ENCODE measurements at regions not wholly inside any gene's neighbourhood (a gene's known extent, or its start where the extent isn't known, plus 50 kb on each side); places are given as distances from the start of the nearest gene placed in this dataset.
"Not testable (repeated sequence)": the region's sequence is repeated elsewhere in the genome, so short reads cannot be mapped to it uniquely, and the experiment has no call there.

GRCh38 chr2:220588148-220588547 lies 960.7 kb downstream of the SLC4A3 start:
- no peak for TF ChIP-seq CTCF (IDR thresholded peaks at IDR 0.05; ENCODE audit: low read depth, low read length, missing control alignments)
- DNase-seq, result no peak
- Histone ChIP-seq H3K27me3 (replicated peaks) (no peaks in the 10 kb centered on the region), H3K27ac (no peak overlapping the region), H3K4me3 (ENCODE audit: low read depth, low read length) (no peak overlapping the region), H3K36me3 (replicated peaks) (no peaks in the 10 kb centered on the region)
- in situ Hi-C loops (cut with HindIII; ENCODE audit: low pct_ligation_motif_present, low sequenced_read_pairs), result no loop called here

GRCh38 chr2:220590476-220590875 lies 963.0 kb downstream of the SLC4A3 start:
- H3K36me3 ChIP-seq (replicated peaks), result no peaks in the 10 kb centered on the region
- DNase-seq, result no peak
- H3K27ac ChIP-seq, result no peak overlapping the region
- TF ChIP-seq CTCF (IDR thresholded peaks at IDR 0.05; ENCODE audit: low read depth, low read length, missing control alignments), result no peak
- no peak overlapping the region for H3K4me3 ChIP-seq (ENCODE audit: low read depth, low read length)
- in situ Hi-C loops (cut with HindIII; ENCODE audit: low pct_ligation_motif_present, low sequenced_read_pairs), result no loop called here
- no peaks in the 10 kb centered on the region for H3K27me3 ChIP-seq (replicated peaks)

GRCh38 chr2:220593526-220593925 lies 966.1 kb downstream of the SLC4A3 start:
- no peak for DNase-seq
- no peaks in the 10 kb centered on the region for H3K36me3 ChIP-seq (replicated peaks)
- H3K27ac ChIP-seq, result no peak overlapping the region
- H3K27me3 ChIP-seq (replicated peaks), result no peaks in the 10 kb centered on the region
- TF ChIP-seq CTCF (IDR thresholded peaks at IDR 0.05; ENCODE audit: low read depth, low read length, missing control alignments), result no peak
- H3K4me3 ChIP-seq (ENCODE audit: low read depth, low read length), result no peak overlapping the region
- in situ Hi-C loops (cut with HindIII; ENCODE audit: low pct_ligation_motif_present, low sequenced_read_pairs), result no loop called here

GRCh38 chr2:220601674-220602073 lies 970.4 kb downstream of the EPHA4 start:
- in situ Hi-C loops (cut with HindIII; ENCODE audit: low pct_ligation_motif_present, low sequenced_read_pairs), result no loop called here
- Histone ChIP-seq H3K27ac (no peak overlapping the region), H3K36me3 (replicated peaks) (no peaks in the 10 kb centered on the region), H3K27me3 (replicated peaks) (no peaks in the 10 kb centered on the region), H3K4me3 (ENCODE audit: low read depth, low read length) (no peak overlapping the region)
- TF ChIP-seq CTCF (IDR thresholded peaks at IDR 0.05; ENCODE audit: low read depth, low read length, missing control alignments), result no peak
- DNase-seq, result no peak

GRCh38 chr2:220613004-220613403 lies 959.1 kb downstream of the EPHA4 start:
- H3K36me3 ChIP-seq (replicated peaks); H3K4me3 ChIP-seq (ENCODE audit: low read depth, low read length); in situ Hi-C loops (cut with HindIII; ENCODE audit: low pct_ligation_motif_present, low sequenced_read_pairs); H3K27me3 ChIP-seq (replicated peaks); DNase-seq; H3K27ac ChIP-seq: not testable (repeated sequence)

- no peak for TF ChIP-seq CTCF (IDR thresholded peaks at IDR 0.05; ENCODE audit: low read depth, low read length, missing control alignments)
- in situ Hi-C loops (cut with HindIII; ENCODE audit: low pct_ligation_motif_present, low sequenced_read_pairs), result no loop called here
- Histone ChIP-seq H3K27me3 (replicated peaks) (no peaks in the 10 kb centered on the region), H3K27ac (no peak overlapping the region), H3K4me3 (ENCODE audit: low read depth, low read length) (no peak overlapping the region), H3K36me3 (replicated peaks) (no peaks in the 10 kb centered on the region)
- no peak for DNase-seq
Measured at GRCh38 chr2:220614064-220614463, 958.0 kb downstream of the EPHA4 start.
